NK-92 treated with Interleukin-12 subunit alpha and Interleukin-12 subunit beta, amount 100 ng/mL, for 24 hours (cell line): ENCODE measurements at regions not wholly inside any gene's neighbourhood (a gene's known extent, or its start where the extent isn't known, plus 50 kb on each side); places are given as distances from the start of the nearest gene placed in this dataset.

Experiments used
- DNase-seq: peaks from one replicate; lab custom pipeline; 2025; lab: John Stamatoyannopoulos, UW

- no peak for DNase-seq
Observed at GRCh38 chr21:16751695-16752474, 761.0 kb upstream of the CXADR start.

DNA sequence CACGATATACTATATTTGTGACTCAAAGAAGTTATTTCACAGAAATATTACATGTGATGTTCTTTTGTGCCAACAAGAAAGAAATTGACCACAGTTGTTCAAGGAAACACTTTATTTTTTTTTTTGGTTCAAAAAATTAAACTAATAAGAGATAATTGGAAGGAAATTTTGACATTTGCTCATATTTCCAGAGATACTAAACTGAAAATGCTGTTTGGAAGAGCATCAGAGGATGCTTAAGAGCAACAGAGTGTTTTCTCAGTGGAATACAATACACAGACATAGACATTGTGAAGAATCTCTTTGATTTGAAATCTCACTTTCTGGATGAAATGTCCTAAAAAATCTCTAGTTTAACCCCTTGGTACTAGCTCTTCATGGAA, 760.4 kb upstream of the CXADR start:
- no peak for DNase-seq

DNA sequence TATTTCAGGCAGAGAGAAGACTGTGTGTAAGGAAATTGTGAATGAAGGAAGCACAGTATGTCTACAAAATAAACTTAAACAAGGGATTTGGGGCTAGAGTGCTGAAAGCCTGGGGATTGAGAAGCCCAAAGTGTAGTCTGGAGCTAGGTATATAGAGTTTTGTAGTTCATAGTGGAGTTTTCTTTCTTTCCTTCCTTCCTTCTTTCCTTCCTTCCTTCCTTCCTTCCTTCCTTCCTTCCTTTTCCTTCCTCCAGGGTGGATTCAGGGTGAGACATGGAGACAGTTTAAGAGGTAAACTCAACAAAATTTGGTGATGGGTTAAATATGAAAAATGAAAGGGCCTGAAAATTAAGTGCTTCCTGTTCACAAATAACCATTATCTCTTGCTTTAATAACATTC, 757.8 kb upstream of the CXADR start:
- DNase-seq = no peak

DNA sequence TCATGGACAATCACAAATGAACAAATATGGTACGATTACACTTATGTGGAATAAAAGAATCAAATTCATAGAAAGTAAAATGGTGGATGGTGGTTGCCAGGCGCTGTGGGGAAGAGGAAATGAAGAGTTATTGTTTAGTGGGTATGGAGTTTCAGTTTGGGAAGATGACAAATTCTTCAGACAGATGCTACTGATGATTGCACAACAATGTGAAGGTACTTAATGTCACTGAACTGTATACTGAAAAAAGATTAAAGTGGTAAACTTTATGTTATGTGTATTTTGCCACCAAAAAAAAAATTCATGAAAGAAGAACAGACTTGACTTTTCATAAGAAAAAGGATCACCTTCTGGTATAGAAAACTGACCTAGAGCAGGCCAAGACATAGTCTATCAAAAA, 745.6 kb upstream of the CXADR start:
- DNase-seq = no peak

GRCh38 chr21:16768096-16768495, 744.7 kb upstream of the CXADR start:
- DNase-seq = no peak

DNA sequence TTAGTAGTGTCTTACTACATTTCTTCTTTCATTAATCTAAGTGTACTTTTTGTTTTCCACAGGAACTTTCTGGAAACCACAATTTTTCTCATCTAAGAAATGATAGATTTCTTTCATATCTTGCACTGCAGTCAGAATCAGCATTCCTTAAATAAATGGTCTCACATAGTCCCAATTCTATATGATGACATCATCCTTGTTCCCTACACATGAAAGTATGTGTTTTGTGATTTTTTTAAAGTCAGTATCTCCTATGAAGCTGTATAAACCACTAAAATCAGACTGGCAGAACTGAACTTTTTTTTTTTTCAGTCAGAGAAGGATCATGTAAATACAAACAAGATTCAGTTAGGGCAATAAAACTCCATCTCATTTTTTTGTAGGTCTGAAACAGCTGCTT, 742.6 kb upstream of the CXADR start:
- no peak for DNase-seq

DNA sequence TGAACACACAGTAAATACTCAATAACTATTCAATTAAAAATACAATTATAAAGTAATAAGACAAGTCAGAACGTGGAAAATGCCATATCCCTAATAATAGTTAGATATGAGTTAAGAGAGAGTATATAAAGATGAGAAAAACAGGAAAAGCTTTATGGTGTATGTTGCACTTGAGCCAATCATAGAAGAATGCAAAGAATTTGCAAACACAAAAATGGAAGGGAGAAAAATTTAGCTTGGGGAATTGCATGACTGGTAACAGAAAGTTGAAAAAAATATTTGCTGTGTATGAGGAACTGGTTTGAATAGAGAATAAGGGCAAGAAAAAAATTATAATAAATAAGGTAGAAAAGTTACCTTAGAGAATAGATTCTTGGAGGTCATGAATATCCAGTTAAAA, 739.6 kb upstream of the CXADR start:
- DNase-seq = no peak

DNA sequence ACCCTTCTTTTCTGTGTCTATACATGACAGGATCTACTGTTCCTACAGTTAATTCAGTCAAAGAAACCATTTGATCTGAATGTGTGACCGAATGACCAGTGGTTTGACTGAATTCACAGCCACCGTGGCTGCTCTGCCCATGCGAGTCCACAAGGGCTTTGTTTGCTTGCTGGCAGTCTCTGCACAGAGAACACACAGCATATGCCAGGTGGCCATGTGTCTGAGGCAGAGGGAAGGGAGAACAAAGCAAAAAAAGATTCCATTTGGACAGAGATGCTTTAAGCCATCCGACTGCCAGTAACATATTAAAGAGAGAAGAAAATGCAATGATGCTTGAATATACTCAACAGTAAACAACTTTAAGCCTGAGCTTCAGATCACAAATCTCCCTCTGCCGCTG, 737.8 kb upstream of the CXADR start:
- no peak for DNase-seq

DNA sequence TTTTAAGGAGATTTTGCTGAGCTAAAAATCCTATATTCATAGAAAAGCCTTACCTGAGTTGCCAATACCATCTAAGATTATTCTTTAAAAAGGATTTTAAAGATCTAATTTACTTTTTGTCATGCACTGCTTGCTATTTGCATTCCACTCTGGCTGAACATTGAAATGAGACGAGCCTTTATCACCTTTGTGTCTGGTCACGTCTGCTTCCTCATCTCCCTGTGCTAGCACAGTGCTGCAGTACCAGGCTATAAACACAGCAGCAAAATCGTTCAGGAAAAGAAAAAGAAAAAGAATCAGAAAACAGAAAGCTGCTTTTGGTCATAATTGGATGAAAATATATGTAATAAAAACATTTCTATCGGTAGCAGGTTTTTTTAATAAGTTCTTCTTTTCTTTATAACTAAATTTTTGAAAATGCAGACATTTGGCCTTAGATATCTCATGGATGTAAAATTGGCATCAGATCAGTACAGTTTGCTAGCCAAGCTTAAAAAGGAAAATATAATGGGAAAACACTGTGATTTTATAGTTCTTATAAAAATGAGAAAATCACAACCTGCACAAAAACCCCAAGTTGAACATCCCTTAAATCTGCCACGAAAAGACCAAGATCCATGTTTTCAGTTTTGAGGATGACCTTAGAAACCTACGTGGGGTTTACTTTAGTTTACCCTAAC, 735.7 kb upstream of the CXADR start:
- no peak for DNase-seq

DNA sequence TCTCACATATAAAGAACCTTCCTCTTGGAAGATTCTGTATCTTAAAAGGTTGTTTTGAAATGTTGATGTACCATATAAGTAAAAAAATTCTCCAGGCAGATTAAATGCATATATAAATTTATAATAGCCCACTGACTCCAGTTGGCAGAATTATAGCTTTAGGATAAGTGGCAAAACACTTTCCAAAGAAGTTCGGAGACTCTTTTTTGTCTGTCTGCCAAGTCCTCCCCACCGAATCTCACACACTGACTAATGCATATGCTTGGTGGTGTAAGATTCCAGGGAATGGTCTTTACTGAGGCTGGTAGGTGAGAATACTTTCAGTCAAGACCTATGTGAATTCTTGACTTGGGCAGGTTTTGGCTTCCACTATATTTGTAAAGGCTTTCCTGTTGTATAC, 724.3 kb upstream of the CXADR start:
- DNase-seq = no peak

DNA sequence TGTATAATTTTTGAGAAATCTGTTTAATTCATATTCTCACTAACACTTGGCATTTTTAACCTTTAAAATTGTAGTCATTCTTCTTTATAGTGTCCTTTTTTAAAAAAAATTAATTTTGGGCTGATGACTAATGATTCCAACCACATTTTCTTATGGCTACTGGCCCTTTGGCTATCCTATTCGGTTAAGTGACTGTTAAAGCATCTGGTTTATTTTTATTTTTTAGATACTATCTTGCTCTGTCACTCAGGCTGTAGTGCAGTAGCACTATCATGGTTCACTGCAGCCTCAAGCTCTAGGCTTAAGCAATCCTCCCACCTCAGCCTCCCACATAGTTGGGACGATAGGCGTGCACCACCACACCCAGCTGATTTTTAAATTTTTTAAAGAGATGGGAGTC, 723.2 kb upstream of the CXADR start:
- DNase-seq = no peak

GRCh38 chr21:16792101-16792500, 720.7 kb upstream of the CXADR start:
- DNase-seq = no peak

- no peak for DNase-seq
Observed at GRCh38 chr21:16794950-16795349, 717.9 kb upstream of the CXADR start.

GRCh38 chr21:16796776-16797175, 716.1 kb upstream of the CXADR start:
- no peak for DNase-seq

- DNase-seq = no peak
Observed at GRCh38 chr21:16797540-16797939, 715.3 kb upstream of the CXADR start.

DNA sequence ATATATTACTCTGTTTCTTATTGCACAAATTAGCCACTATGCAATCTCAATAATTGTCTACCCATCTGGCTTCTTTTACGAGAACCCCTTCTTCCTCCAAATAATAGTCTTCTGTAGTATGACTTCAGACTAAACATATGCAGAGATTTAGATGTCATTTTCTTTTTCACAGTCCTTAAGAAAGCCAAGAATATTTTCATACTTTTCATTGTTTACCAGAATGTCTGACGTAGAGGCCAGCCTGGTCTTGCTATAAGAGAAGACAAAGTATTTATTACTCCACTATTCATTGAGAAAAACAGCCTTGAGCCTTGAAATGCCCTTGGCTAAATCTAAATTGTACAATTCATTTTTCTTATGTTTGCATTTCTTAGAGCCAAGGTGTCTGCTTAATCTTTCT, 714.9 kb upstream of the CXADR start:
- no peak for DNase-seq

- no peak for DNase-seq
Observed at GRCh38 chr21:16800536-16801275, 712.1 kb upstream of the CXADR start.

- DNase-seq = no peak
Observed at GRCh38 chr21:16811011-16811410, 701.8 kb upstream of the CXADR start.

DNA sequence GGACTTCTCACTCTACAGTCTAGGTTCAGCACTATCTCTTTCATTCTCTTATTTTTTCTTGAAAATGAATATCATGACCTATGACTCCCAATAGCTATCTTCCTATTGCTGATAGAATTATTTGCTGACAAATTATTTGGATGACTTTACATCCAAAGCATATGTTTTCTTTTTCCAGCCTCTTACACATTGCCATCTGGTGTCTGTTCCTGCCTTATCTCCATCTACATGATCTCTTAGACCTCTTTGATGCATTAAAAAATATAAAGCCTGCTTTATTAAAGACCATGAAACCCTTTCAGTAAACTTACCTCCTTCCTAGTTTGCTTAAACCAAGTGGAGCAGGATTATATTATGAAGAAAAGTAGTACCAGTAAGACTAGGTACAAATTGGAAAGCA, 700.9 kb upstream of the CXADR start:
- no peak for DNase-seq

DNA sequence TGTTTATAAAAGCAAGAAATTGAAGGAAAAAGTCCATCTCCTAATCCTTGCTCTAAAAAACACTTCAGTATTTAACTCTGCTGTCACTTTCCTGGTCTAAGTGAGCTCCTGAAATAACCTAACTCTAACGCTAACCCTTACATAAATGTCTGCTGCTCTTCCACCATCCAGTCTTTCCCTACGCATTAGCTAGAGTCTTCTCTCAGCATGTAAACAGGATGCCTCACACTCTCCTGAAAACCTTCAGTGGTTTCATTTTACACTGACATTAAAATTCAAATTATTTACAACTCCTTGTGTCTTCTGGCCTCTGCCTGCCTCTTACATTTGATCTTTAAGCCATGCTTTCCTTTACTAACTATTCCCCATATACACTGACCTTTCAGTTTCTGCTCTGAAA, 697.6 kb upstream of the CXADR start:
- DNase-seq = no peak

DNA sequence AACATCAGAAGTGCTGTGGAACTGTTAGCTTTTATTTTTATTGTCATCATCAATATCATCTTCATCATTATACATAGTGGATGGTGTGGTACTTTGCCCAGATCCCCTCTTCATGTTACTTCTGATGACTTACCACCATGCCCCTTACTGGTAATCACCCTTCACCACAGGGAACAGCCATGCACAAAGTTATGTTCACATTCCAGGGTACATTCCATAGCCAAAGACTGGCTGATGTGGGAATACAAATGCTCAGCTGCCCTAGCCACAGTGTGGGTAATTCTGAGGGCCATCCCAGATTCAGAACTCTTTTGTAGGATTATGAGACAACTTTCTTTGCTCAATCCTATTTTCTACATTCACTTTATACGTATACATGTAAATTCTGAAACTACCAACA, 691.3 kb upstream of the CXADR start:
- DNase-seq = no peak

DNA sequence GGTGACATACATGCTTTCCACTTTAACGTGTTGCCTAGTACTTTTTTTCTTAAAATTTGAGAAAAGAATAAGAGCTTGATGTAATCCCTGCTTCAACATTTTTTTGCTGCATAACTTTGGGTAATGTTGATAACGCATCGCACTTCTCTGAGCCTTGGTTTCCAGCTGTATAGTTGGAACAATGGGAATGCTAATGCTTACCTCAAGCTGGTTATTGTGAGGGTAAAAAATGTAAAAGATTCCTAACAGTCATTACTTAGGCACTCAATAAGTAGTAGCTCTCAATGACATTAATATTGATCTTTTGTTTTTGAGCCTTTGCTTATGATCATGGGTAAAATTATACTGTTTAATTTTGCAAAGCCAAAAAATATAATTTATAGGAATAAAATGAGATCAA, 683.3 kb upstream of the CXADR start:
- no peak for DNase-seq

- no peak for DNase-seq
Observed at GRCh38 chr21:16832791-16833190, 680.1 kb upstream of the CXADR start.
